Caco-2 (cell line): ENCODE measurements at regions not wholly inside any gene's neighbourhood (a gene's known extent, or its start where the extent isn't known, plus 50 kb on each side); places are given as distances from the start of the nearest gene placed in this dataset.

Source experiments
- BruUV-seq: library from RNA; stranded (reverse); fragments of 400-500 nt; replicated peaks from 2 replicates; lab custom pipeline; 2021; lab: Mats Ljungman, UMichigan
- CTCF ChIA-PET: fragments of 300-600 bp; sonication (Branson Sonifier 250); formaldehyde crosslinking; loops from one replicate; lab custom pipeline; 2022; ENCODE audit warnings: antibody characterized with exemption; lab: Charles Lee
- POLR2A ChIA-PET: fragments of 300-600 bp; sonication (Branson Sonifier 250); formaldehyde crosslinking; loops from one replicate; lab custom pipeline; 2022; ENCODE audit warnings: antibody characterized with exemption; lab: Charles Lee
- DNase-seq, 2 experiments: peaks; one replicate each; pipeline versions ENCODE4 v3.0.0 to v3.0.0-alpha.2; 2020 to 2022
- H3K27me3 ChIP-seq: replicated peaks from 2 replicates; pipeline ENCODE4 v1.6.0; 2011; ENCODE audit warnings: low read length; ENCODE audit not compliant: control insufficient read depth, insufficient read depth
- H3K36me3 ChIP-seq: 2 replicates; pipeline ENCODE4 v1.5.1; 2011; ENCODE audit warnings: low read length; ENCODE audit not compliant: control insufficient read depth, insufficient read depth
- H3K4me1 ChIP-seq: fragments of 250-450 bp; sonication (Bioruptor Pico); 2 replicates; pipeline ENCODE4 v1.5.1; 2020; ENCODE audit warnings: mild to moderate bottlenecking
- H3K4me3 ChIP-seq: 2 replicates; pipeline ENCODE4 v1.5.1; 2011; ENCODE audit warnings: low read depth, mild to moderate bottlenecking, control low read depth, low read length
- H3K9me3 ChIP-seq: fragments of 250-450 bp; sonication (Bioruptor Pico); 2 replicates; pipeline ENCODE4 v1.5.1; 2020; ENCODE audit warnings: mild to moderate bottlenecking, moderate library complexity
- H3K27ac Mint-ChIP-seq: one replicate; pipeline ENCODE4 v1.8.0; 2022; ENCODE audit warnings: mixed read lengths; ENCODE audit not compliant: unreplicated experiment
- H3K27me3 Mint-ChIP-seq: one replicate; pipeline ENCODE4 v1.8.0; 2022; ENCODE audit warnings: mixed read lengths; ENCODE audit not compliant: insufficient read depth, unreplicated experiment
- H3K36me3 Mint-ChIP-seq: one replicate; pipeline ENCODE4 v1.8.0; 2022; ENCODE audit warnings: mild to moderate bottlenecking, mixed read lengths; ENCODE audit not compliant: insufficient read depth, unreplicated experiment
- H3K4me1 Mint-ChIP-seq: one replicate; pipeline ENCODE4 v1.8.0; 2022; ENCODE audit warnings: low read depth, mixed read lengths; ENCODE audit not compliant: unreplicated experiment
- H3K4me3 Mint-ChIP-seq: one replicate; pipeline ENCODE4 v1.8.0; 2022; ENCODE audit warnings: mild to moderate bottlenecking, moderate library complexity, mixed read lengths; ENCODE audit not compliant: unreplicated experiment
- H3K9me3 Mint-ChIP-seq: one replicate; pipeline ENCODE4 v1.8.0; 2022; ENCODE audit warnings: mixed read lengths; ENCODE audit not compliant: unreplicated experiment
- CTCF ChIP-seq, 2 experiments: fragments of 200-600 bp in 1 of 2; IDR thresholded peaks; 1 replicate in 1 of 2; 2 replicates in 1 of 2; pipeline versions ENCODE4 v1.5.1 to v1.8.0; 2011 to 2022; ENCODE audit warnings: antibody characterized with exemption in 1 of 2, control low read depth in 1 of 2, inconsistent platforms in 1 of 2, low read depth in 1 of 2, low read length in 1 of 2, mild to moderate bottlenecking in 1 of 2, moderate library complexity in 1 of 2; ENCODE audit not compliant: insufficient read depth in 1 of 2, severe bottlenecking in 1 of 2, unreplicated experiment in 1 of 2
- intact Hi-C: fragments of 100-400 bp; cut with micrococcal nuclease; formaldehyde crosslinking; loops from one replicate; pipeline ENCODE4 v1.10.0; 2022; ENCODE audit not compliant: unreplicated experiment

GRCh38 chr2:12493031-12493513 is 223.7 kb upstream of the TRIB2 start:
- CTCF ChIA-PET, result no interaction called here
- Mint-ChIP-seq H3K4me3 (no peak overlapping the region), H3K4me1 (peaks cover 21% of the 10 kb centered on the region), H3K9me3 (no peaks in the 10 kb centered on the region), H3K27ac (peak overlapping the region; percentile 49), H3K27me3 (peaks cover 4% of the 10 kb centered on the region), H3K36me3 (peaks cover 6% of the 10 kb centered on the region)
- H3K36me3 ChIP-seq, result no peaks in the 10 kb centered on the region
- TF ChIP-seq CTCF (IDR thresholded peaks at IDR 0.05; ENCODE audit: insufficient read depth in 1 of 2, low read depth in 1 of 2, low read length in 1 of 2, severe bottlenecking in 1 of 2, unreplicated experiment in 1 of 2), result no peak
- DNase-seq, result peak; percentile 36 to 49
- H3K27me3 ChIP-seq, result no peaks in the 10 kb centered on the region
- POLR2A ChIA-PET, result no interaction called here
- intact Hi-C loops, result no loop called here
- no TSS peak for BruUV-seq
- H3K4me3 ChIP-seq, result no peak overlapping the region
- H3K4me1 ChIP-seq, result no peaks in the 10 kb centered on the region
- no peaks in the 10 kb centered on the region for H3K9me3 ChIP-seq

DNA sequence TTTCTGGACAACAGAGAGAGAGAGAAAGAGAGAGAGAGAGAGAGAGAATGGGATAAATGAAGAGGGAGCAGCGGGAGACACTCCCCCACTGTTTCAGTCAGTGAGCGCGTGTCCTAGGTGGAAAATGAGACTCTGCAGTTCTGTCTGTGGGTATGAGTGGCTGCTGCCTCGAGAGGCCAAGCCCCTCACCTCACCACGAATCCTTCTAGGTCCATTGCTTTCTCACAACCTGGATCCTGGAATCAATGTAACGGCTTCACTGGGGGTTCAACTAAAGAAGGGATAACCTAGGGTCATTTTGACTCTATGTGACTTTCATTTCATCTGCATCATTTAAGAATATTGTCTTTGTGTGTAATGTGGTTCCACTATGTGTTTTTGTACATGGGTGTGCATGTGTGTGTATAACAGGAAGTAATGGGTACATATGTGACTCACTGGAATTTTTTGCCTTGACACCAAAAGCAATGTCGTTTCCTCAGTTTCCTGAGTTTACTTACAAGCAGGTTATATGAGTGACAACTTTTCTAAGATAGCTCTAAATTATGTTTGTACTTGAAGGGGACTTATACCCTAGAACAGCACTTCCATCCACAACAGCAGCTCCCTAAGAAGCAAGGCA is 221.4 kb upstream of the TRIB2 start:
- Histone ChIP-seq H3K36me3 (no peaks in the 10 kb centered on the region), H3K4me3 (no peak overlapping the region), H3K9me3 (no peaks in the 10 kb centered on the region), H3K27me3 (no peaks in the 10 kb centered on the region), H3K4me1 (no peaks in the 10 kb centered on the region)
- Mint-ChIP-seq H3K9me3 (no peaks in the 10 kb centered on the region), H3K27me3 (peaks cover 8% of the 10 kb centered on the region), H3K36me3 (no peaks in the 10 kb centered on the region), H3K27ac (no peak overlapping the region), H3K4me1 (peaks cover 16% of the 10 kb centered on the region), H3K4me3 (no peak overlapping the region)
- TF ChIP-seq CTCF (IDR thresholded peaks at IDR 0.05; ENCODE audit: insufficient read depth in 1 of 2, low read depth in 1 of 2, low read length in 1 of 2, severe bottlenecking in 1 of 2, unreplicated experiment in 1 of 2), result no peak
- no TSS peak for BruUV-seq
- POLR2A ChIA-PET, result no interaction called here
- DNase-seq, result no peak
- intact Hi-C loops, result no loop called here
- CTCF ChIA-PET, result no interaction called here

DNA sequence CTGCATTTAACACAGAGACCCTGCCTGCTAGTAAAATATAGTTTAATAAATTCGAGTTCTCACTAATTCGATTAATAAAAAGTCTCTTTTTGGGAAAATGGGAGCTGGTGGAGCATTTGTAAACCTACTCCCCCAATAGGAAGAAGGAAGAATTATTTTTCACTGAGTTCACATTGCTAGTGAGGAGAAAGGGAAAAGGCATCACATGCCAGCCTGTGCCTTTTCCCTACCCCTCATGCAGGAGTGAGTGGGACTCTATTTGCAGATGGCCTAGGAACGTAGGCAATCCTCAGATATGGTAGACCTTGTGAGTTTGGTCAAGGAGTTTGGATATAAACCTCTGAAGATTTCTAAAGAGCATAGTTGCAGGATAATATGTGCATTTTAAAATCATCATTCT is 218.4 kb upstream of the TRIB2 start:
- TF ChIP-seq CTCF (IDR thresholded peaks at IDR 0.05; ENCODE audit: insufficient read depth in 1 of 2, low read depth in 1 of 2, low read length in 1 of 2, severe bottlenecking in 1 of 2, unreplicated experiment in 1 of 2), result no peak
- H3K4me1 Mint-ChIP-seq, result peaks cover 6% of the 10 kb centered on the region
- Histone ChIP-seq H3K9me3 (no peaks in the 10 kb centered on the region), H3K36me3 (no peaks in the 10 kb centered on the region), H3K4me1 (no peaks in the 10 kb centered on the region), H3K4me3 (no peak overlapping the region), H3K27me3 (no peaks in the 10 kb centered on the region)
- no peak overlapping the region for H3K4me3 Mint-ChIP-seq
- intact Hi-C loops, result no loop called here
- POLR2A ChIA-PET, result no interaction called here
- BruUV-seq, result no TSS peak
- H3K9me3 Mint-ChIP-seq, result no peaks in the 10 kb centered on the region
- DNase-seq, result no peak
- CTCF ChIA-PET, result no interaction called here
- no peak overlapping the region for H3K27ac Mint-ChIP-seq
- peaks cover 8% of the 10 kb centered on the region for H3K27me3 Mint-ChIP-seq
- H3K36me3 Mint-ChIP-seq, result no peaks in the 10 kb centered on the region
